ENCODE measurements at regions not wholly inside any gene's neighbourhood (a gene's known extent, or its start where the extent isn't known, plus 50 kb on each side); places are given as distances from the start of the nearest gene placed in this dataset. TPM values are rescaled to one million over a fixed set of nuclear protein-coding genes. Genes with fewer than 3 reads are reported as not detected.

GRCh38 chr6:130766239-130767144 is 60.7 kb upstream of the SMLR1 start:
- no peak for DNase-seq

- DNase-seq, result no peak
Measured at GRCh38 chr6:130769861-130770260, 57.3 kb upstream of the SMLR1 start.

- no peak for DNase-seq
Measured at GRCh38 chr6:130771741-130772140, 55.5 kb upstream of the SMLR1 start.

GRCh38 chr6:130773860-130774259 is 53.3 kb upstream of the SMLR1 start:
- no peak for DNase-seq

- no peak for DNase-seq
Measured at GRCh38 chr6:130775411-130776012, 51.7 kb upstream of the SMLR1 start.

GRCh38 chr6:130776287-130776925 is 50.8 kb upstream of the SMLR1 start:
- no peak for DNase-seq

Small RNA genes lying in the stretch of these regions (small RNA-seq; reads per million reads assigned to genes)
- not detected for gene RF00019

Measured in occipital lobe (tissue), 2 donors.